ENCODE measurements at regions not wholly inside any gene's neighbourhood (a gene's known extent, or its start where the extent isn't known, plus 50 kb on each side); places are given as distances from the start of the nearest gene placed in this dataset.
A peak's percentile ranks its signal among the peaks of the same experiment; 100 is the strongest.
"Not testable (repeated sequence)": the region's sequence is repeated elsewhere in the genome, so short reads cannot be mapped to it uniquely, and the experiment has no call there.

DNA sequence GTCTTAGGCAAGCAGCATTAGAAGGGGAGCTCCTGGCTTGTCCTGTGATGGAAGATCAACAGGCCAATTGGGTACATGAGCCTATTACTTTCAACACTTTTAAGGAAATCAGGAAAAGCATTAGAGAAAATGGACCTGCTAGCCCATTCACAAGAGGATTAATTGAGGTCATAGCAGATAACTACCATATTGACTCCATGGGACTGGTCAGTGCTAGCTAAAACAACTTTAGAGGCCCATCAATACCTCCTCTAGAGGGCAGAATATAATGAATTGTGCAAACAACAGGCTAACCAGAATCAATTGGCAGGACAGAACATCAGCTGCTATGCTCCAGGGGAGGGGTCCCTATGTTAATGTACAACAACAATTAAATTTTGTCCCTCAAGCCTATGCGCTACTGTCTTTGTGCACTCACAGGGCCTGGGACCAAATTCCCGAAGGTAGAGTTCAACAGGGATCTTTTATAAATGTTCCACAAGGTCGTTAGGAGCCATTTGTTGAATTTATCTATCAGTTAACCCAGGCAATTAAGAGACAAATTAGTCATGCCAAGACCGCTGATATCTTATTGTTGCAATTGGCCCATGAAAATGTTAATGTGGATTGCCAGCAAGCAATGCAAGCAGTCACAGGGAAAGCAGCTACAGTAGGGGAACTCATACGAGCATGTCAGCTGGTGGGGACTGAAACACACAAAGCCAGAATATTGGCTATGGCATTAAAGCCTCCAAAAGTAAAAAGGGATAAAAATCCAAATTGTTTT, 106.6 kb upstream of the BTN3A2 start:
- DNase-seq (ENCODE audit: low spot score) = no peak

DNA sequence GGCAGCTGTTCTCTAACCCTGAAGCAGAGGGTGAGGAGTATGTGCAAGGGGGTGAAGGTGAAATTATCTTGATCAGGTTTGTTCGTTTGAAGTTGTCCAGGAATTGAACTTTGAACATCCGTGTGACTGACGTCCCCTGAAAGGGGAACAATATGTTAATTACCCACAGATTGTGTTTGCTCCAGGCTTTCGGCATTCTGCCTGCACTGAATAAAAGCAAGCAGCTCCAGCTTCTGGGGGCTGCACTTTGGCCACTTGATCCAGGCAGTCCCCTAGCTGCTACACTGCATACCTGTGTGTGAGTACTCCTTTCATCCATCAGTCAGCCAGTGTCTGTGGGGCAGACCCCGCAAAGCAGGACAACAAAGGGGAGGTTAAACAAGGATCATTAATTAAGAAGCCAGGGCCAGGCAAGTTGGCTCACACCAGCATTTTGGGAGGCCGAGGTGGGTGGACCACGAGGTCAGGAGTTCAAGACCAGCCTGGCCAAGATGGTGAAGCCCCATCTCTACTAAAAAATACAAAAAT, 104.8 kb upstream of the BTN3A2 start:
- no peak for DNase-seq (ENCODE audit: low spot score)

DNA sequence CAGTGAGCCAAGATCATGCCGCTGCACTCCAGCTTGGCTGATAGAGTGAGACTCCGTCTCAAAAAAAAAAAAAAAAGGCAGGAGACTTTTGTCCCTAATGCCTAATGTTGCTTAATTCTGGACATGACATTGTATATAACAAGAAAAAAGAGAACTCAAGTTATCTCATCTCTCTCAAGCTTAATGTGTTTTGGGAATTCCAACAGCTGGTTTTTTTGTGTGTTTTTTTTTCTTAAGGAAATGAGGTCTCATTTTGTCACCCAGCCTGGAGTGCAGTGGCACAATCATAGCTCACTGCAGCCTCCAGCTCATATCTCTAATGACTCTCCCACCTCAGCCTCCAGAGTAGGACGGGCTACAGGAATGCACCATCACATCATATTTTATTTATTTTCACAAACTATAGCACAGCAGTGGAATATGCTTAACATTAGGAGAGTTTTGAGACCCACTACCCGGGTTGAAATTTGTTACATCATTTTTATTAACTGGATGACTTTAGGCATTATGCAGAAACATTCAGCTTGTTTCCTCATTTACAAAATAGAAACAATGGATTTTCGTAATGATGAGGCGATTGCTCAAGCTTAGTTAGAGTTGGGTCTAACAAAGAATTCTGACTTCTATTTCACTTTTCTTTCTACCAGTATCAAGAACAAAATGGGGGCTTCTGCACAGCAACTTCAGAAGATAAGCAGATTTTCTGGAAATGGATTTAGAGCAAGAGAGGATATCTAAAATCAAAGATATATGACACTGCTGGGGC, 104.1 kb upstream of the BTN3A2 start:
- no peak for DNase-seq (ENCODE audit: low spot score)

DNA sequence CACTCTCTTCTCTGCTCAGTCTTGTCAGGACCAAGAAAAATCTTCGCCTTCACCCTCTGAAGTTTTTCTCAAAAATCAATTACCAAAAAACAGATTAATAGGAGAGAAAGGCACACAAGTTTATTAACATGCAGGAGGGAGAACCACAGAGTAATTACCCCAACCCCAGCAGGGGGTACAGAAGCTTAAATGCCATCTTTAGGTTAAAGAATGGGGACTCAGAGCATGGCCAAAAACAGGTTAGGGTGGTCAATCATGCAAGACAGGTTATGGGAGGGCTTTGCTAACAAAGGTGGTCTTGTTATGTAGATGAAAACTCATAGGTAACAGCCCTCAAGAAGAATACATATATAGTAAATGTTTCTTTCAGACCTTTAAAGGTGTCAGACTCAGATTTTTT, 100.5 kb upstream of the BTN3A2 start:
- no peak for DNase-seq (ENCODE audit: low spot score)

DNA sequence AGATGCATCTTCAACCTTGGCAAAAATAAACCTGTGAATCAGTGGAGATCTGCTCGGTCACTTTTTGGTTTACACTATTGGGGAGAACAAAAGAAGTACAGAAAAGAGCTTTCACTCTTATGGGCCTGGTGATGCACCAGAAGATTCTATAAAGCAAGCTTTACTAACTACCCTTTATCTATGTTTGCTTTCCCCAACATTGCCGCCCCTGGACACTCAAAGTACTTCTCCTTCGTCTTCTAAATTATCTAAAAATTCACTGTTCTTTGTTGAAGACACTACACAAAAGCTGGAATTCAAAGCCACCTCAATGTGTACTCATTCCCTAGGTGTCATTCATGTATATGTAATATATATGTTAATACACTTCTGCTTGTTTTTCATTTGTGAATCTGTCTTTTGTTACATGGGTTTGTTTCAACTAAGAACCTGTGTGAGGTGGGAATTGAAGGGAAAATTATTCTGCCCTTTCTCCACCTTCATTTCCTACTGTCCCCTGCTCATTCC, 97.9 kb upstream of the BTN3A2 start:
- DNase-seq (ENCODE audit: low spot score) = no peak

DNA sequence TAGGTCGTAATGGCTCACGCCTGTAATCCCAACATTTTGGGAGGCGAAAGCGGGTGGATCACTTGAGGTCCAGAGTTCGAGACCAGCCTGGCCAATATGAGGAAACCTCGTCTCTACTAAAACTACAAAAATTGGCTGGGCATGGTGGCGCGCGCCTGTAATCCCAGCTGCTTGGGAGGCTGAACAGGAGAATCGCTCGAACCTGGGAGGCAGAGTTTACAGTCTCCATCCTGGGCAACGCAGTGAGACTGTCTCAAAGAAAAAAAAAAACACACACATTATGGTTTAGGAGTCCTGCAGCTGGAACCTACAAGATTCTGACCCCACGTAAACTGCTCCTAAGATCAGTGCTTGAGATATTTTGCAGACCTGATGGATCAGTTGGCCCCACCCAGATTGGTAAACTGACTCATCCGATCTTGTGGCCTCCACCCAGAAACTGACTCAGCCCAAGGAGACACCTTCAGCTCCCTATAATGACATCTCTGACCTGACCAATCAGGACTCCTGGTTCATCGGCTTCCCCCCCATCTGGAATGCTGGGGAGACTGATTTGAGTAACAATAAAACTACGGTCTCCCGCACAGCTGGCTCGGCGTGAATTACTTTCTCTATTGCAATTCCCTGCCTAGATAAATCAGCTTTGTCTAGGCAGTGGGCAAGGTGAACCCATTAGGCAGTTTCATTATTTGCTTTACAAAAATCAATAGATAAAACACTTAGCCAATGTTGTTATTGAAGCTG, 96.2 kb upstream of the BTN3A2 start:
- DNase-seq (ENCODE audit: low spot score) = no peak

DNA sequence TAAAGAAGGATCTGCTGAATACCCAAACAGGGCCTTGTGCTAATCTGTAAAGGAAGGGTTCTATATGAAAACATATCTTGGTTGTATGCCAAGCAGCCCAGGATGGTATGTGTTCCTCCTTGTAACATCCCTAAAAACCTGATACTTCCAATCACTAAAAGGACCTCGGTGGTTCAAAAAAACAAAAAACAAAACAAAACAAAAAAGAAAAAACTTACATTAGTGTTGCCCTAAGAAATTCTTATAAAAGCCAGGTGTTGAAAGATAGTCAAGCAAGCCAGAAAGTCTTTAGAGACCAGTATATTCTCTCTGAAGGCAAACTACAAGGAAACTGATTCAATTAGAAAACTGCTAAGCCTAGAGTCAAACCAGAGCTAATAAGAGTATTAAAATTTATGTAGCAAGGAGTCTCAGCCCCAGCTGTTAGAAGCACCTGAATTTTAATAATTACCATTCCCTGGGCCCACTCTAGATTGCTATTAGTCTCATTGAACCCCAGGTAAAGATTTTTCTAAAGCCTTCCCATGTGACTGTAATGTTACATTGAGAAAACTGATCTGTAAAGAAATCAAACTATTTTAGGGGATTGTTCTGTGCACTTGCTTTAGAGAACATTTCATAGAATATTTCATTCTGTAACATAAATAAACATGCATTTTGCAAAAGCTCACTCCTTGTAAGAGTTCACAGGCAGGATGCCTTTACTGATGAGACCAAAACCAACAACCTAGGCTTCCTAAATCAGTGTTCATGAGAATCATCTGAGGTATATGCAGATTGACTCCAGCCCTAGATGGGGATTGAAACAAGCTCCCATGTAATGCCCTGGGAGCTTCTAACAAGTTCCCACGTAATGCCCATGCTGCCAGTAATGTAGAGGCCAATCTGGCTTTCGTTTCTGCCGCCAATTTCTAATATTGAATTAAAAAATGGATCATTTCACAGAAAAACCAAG, 95.2 kb upstream of the BTN3A2 start:
- DNase-seq (ENCODE audit: low spot score) = peak; percentile 48

DNA sequence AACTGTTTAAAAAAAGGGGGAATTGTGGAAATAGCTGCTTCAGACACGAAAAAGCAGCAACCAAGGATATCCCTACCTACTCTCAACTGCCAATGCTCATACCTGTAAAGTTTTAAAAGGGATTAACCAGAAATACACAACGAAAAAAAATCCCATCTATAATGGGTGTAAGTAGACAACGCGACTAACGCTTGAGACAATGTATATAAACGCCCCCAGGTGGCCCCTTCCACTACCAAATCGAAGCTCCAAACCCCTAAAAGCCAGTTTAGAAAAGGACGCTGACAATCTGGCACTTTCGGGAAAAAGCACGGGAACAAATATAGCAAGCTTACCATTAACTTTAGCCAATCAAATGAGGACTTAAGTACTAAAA, 94.5 kb upstream of the BTN3A2 start:
- DNase-seq (ENCODE audit: low spot score) = peak; percentile 28

DNA sequence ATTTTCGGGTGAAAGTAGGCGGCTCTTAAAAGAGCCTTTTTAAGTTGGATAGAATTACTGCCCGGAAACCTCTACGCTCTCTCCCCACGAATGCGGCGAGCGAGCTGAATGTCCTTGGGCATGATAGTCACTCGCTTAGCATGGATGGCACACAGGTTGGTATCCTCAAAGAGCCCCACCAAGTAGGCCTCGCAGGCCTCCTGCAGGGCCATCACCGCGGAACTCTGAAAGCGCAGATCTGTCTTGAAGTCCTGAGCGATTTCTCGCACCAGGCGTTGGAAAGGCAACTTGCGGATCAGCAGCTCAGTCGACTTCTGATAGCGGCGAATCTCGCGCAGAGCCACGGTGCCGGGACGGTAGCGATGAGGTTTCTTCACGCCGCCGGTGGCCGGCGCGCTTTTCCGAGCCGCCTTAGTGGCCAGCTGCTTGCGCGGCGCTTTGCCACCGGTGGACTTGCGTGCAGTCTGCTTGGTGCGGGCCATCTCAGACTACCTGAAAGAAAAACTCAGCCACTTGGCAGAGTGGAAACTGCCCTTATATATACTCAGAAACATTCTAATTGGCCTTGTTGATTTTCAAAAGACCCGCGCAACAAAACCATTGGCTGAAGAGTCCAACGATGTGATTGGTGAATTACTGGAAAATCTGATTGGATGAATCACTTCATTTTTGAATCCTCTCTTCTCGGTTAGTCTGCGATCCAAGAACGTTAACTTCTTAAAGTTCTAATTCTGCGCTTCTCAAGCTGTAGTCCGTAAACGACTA, 93.9 kb upstream of the BTN3A2 start:
- peak; percentile 89 for DNase-seq (ENCODE audit: low spot score)

DNA sequence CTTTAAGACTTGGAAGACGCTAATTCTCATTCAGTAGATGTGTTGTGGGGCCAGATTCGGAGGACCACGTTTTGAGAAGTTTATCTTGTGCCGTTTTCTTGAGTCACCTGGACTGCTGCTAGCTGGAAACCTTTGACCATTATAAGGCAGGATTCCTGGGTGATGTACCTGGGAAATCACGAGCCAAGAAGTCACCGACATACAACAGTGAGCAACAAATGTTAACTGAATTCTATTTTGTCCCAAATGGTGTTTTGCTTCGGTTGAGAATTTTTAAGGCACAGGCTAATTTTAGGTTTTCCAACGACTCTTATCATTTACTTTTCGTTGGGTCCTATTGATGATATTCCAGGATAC, 93.4 kb upstream of the BTN3A2 start:
- no peak for DNase-seq (ENCODE audit: low spot score)

DNA sequence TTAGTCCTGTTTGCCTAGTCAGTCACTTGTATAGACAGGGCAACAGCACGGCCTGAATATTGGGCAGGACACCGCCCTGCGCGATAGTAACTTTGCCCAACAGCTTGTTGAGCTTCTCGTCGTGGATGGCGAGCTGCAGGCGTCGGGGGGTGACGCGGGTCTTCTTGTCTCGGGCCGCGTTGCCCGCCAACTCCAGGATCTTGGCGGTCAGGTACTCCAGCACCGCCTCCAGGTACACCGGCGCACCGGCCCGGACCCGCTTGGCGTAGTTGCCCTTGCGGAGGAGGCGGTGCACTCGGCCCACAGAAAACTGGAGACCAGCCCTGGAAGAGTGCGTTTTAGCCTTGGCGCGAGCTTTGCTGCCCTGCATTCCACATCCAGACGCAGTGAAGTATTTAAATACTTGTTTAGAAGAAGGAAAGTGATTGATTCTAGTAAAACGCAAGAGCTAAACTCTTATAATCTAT, 92.8 kb upstream of the BTN3A2 start:
- no peak for DNase-seq (ENCODE audit: low spot score)

DNA sequence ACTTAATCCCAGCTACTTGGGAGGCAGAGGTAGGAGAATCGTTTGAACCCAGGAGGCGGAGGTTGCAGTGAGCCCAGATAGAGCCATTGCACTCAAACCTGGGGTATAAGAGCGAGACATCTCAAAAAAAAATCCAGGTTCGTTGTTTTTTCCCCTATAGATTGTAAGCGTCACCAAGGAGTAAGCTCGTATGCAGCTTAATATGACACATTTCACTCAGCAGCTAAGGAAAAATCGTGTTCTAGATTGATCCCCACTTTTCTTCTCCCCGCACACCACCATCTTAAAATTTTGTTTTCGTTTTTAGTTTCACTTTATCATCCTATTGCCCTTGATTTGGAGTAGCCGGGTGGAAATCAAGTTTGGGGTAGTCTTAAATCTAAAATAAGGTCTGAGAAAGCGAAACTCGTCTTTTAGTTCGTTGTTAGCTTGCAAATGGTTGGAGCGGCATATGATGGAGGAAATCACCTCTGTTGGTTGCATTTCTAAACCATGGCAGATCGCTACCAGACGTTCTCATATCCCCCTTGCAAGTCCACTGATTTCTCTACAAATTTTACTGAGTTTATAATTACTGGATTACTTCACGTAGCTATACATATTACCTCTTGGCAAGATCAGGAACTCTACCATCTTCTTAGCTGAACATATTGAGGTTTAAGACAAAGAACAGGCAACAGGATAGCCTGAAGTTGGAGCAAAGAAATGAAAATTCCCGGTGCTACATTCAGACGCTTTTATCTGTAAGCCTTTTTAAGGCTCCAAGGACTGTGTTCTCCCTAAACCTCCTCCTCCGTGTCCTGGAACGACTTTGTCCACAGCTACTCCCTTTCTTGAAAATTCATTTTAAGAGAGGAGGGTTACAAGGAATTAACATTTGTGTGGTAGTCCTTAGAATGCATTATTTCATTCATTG, 91.1 kb upstream of the BTN3A2 start:
- DNase-seq (ENCODE audit: low spot score) = no peak

DNA sequence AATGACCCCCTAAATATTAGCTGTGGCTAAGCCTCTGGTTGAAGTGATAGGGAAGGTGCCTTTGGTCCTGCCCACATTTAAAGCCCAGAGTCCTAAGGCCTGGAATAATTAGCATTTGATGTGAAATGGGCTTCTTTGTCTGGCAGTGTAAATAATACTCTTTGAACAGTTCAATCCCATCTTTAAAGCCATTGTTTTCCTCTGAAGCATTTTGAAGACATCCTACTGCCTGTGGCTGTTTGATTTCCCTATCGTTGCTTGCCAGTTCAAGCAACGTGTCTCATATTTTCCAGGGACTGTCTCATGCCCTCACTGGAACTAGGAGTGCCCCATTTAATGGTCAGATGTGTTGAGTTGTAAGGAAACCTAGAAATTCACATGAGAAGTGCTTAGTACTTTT, 89.3 kb upstream of the BTN3A2 start:
- DNase-seq (ENCODE audit: low spot score) = no peak

DNA sequence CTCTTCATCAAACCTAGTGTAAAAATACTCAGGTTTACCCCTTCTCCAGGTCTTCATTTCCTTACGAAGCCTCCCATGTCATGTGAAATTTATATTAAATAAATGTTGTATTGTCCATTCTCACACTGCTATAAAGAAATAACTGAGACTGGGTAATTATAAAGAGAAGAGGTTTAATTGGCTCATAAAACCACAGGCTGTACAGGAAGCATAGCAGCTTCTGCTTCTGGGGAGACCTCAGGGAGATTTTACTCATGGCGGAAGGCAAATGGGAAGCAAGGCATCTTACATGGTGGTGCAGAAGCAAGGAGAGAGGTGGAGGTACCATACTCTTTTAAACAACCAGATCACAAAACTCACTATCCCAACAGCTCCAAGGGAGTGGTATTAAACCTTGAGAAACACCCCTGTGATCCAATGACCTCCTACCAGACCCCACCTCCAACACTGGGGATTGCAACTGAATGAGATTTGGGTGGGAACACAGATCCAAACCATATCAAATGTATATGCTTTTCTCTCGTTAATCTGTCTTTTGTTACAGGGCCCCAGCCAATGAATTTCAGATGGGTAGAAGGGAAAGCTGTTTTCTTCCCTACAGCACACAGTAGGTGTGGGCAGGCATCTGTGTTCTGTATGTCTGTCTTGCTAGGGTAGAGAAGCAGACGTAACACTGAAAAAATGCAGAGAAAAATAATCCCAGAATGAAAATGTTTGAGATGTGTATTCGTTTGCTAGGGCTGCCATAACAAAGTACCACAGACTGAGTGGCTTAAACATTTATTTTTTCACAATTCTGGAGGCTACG, 88.0 kb upstream of the BTN3A2 start:
- no peak for DNase-seq (ENCODE audit: low spot score)

DNA sequence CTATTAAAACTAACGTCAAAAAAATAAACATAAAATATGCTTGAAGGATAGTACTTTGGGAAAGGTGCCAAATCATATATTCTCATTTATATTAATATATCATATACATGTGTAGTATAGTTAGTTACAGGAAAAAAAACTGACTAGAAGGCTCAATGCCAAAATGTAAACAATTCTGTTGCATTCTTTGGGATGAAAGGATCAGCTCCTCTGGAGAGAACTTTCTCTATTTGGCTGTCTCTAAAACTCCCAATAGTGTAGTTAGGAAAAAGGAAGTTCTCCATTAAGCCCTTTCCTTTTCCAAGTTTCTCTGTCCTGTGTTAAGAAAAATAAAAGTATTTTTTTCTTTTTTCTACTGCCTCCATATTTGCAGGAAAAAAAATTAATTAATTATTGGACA, 86.5 kb upstream of the BTN3A2 start:
- no peak for DNase-seq (ENCODE audit: low spot score)

DNA sequence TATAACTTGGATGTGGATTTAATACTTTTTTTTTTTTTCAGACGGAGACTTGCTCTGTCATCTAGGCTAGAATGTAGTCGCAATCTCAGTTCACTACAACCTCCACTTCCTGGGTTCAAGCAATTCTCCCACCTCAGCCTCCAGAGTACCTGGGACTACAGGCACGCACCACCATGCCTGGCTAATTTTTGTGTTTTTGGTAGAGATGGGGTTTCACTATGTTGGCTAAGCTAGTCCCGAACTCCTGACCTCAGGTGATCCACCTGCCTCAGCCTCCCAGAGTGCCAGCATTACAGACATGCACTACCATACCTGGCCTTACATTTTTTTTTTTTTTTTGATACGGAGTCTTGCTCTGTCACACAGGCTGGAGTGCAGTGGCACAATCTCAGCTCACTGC, 85.6 kb upstream of the BTN3A2 start:
- DNase-seq (ENCODE audit: low spot score) = not testable (repeated sequence)

DNA sequence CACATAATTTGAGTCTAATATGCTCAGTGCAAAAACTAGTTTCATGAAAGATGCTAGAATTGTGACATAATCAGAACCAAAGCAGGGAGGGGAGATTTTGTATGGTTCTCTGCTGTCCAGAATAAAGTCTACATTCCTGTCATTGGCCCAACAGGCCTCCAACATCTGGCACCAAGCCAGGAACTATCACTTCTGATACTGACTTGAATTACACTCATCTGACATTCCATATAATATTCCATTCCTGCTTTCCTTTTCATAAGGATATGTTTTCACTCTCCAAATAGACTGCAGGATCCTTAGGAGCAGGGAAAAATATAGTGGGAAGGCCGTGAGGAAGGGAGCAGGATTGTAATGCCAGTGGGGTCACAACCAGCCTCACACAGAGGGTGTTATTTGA, 84.6 kb upstream of the BTN3A2 start:
- DNase-seq (ENCODE audit: low spot score) = no peak

DNA sequence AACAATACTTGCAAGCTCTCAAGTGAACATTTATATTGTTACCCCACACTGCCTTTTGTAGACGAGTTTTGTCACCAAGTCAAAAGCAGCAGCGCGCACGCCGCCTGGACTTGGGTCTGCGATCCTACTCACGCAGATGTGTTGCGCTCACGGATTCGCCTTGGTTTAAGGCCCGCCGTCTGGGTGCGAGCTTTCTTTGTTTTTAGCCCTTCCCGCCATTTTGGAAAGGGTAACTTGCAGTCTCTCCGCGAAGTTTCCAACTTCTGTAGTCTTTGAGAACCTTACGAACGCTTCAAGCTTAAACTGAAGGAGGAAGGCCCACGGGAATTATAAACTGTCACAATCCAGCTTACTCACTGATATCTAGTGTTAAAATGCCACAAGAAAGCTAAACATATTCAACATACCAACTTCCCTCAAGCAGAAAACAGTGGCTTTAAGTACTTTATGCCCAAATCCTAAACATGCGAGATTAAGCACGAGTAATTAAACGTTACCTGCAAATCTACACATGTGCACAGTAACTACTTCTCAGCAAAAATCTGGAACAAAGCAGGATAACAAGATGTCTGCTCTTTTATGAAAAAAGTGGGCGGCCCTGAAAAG, 80.4 kb upstream of the BTN3A2 start:
- peak; percentile 69 for DNase-seq (ENCODE audit: low spot score)
